HG03457 (cell line): ENCODE measurements at regions not wholly inside any gene's neighbourhood (a gene's known extent, or its start where the extent isn't known, plus 50 kb on each side); places are given as distances from the start of the nearest gene placed in this dataset.

ENCODE experiments used
- ATAC-seq: cut with Tn5 transposase; IDR thresholded peaks from one replicate; pipeline ENCODE4 v1.9.1; 2021; ENCODE audit warnings: moderate number of reproducible peaks; ENCODE audit not compliant: unreplicated experiment

DNA sequence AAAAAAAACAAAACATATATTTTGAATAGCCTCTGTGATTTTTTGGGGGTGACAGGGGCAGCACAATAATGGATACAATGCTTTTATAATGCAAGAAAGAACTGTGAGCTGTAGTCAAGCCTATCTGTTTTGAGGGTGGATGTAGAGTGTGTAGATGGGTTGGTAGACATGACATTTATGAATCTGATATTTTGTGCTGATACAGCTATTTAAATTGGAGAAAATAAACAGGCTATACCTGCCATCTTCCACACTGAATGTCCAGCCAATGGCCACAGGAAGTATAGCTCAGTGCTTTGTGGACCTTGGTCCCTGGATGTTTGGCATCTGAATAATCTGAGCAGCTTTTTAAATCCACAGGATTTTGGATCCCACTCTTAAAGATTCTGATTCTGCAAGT, 175.0 kb downstream of the NEDD1 start:
- ATAC-seq: no peak

DNA sequence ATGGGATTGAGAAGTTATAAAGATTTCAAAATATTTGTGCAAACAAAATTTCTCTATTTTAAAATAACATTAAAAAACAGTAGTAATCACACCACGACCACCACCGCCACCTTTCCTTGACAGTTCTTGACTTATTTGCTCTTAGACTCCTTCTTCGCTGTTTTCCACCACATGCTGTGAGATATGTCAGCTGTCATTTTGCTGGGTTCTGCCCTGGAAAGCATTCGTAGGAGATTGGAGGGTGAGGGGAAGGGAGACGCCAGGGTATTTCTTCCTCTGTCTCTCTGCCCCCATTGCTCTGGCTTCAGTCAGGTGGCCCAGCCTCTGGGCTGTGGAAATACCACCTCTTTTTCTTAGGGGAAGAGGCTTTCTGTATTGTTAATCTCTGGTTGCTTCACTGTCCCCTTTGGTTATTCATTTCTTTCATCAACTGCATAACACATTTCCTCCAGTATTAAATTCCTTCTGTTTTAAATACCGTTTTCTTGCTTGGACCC, 186.2 kb downstream of the NEDD1 start:
- no peak for ATAC-seq

GRCh38 chr12:97097734-97098133, 190.7 kb downstream of the NEDD1 start:
- no peak for ATAC-seq

DNA sequence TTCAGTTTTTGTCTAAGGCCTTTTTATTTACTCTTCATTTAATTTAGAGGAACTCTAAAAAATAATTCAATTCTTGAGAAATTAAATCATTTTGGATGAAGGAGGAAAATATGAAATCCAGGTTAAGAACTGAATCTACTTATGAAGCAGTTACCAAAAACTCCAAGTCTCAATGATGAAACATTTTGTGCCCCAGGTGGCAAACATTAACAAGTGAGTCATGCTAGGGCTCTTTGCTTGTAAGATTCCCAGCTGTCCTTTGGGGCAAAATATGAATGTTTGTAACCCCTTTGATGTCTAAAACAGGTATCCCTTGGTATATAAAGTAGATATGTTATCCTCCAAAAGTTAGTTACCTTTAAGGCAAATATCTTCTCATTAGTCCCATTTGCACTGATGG, 202.4 kb downstream of the NEDD1 start:
- no peak for ATAC-seq

DNA sequence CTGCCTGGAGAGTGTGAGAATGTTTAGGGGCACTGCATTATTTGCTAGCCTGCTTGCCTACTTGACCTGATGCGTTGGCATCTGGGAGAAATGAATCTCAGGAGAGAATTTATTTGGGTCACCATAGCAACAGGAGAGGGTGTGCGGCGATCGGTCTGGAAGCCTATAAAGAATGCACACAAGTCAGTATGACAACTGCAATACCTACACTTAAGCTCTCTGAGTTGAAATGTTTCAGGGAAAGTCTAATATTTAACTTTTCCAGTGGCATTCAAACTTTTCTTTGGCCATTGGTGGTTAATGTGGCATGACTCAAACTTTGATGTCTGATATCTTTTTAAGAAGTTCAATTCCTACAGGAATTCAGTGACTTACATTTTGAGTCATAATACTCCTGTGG, 205.1 kb downstream of the NEDD1 start:
- no peak for ATAC-seq

- ATAC-seq: no peak
Observed at GRCh38 chr12:97118796-97119375, 211.8 kb downstream of the NEDD1 start.

- ATAC-seq: no peak
Observed at GRCh38 chr12:97127061-97127460, 220.0 kb downstream of the NEDD1 start.

GRCh38 chr12:97131220-97131981, 224.3 kb downstream of the NEDD1 start:
- ATAC-seq: no peak

DNA sequence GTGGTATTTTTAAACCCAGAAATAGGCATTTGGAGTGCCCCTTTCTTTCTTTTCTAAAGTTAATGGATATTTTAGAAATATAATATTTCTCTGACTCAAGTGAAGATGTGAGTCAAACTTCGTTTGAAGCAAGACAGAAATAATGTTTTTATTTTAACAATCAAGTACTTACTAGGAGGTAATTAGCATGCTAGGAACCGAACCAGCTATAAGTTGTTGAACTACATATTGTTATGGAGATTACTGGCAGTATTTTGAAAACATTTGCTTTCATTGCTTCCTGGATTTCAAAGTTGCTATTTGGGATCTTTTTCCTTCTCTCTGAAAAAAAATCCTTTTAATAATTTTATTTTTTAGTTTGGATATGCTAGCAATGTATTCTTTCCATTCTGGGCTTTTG, 225.2 kb downstream of the NEDD1 start:
- no peak for ATAC-seq

GRCh38 chr12:97134495-97134894, 227.4 kb downstream of the NEDD1 start:
- no peak for ATAC-seq

DNA sequence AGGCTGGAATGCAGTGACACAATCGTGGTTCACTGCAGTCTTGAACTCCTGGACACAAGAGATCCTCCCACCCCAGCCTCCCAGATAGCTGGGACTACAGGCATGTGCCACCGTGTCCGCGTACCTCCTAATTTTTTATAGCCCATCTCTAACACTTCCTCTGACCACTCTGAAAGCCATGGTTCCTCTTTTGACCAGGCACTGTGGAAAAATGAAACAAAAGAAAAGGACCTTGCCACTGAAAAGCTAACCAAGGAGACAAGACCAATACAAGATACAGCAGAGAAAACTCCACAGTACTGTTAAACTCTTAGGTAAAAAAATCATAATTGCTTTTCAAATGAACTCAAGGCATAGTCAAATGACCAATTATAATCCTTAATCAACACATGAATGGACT, 233.3 kb downstream of the NEDD1 start:
- no peak for ATAC-seq

GRCh38 chr12:97142737-97143410, 235.8 kb downstream of the NEDD1 start:
- ATAC-seq: no peak

DNA sequence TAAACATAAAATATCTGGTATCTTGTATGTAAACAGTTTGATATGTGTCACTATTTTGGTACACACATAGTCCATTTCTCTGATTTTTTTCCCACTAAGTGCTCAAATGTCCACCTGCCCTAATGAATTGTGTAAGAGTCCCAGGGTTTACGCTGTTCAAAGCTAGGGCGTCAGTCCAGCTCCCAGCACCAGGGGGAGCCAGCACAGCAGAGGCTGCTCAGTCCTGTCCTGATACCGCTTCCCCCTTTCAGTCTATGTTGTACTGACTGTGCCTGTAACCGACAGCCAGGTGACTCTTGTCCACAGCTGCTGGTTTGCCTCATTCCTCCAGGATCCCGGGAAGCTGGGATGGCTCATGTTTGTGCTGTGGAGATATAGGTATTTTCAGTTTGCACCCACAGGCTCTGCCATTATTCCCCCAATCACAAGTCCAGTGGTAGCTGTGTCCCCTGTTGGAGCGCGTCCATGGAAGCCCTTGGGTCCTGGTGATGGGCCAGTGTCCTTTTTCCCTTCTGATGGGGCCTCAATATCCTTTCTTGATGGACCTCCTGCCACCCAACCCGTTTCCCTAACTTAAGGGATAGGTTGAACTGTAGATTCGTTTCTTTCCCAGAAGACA, 242.0 kb downstream of the NEDD1 start:
- peak; percentile 99 for ATAC-seq

DNA sequence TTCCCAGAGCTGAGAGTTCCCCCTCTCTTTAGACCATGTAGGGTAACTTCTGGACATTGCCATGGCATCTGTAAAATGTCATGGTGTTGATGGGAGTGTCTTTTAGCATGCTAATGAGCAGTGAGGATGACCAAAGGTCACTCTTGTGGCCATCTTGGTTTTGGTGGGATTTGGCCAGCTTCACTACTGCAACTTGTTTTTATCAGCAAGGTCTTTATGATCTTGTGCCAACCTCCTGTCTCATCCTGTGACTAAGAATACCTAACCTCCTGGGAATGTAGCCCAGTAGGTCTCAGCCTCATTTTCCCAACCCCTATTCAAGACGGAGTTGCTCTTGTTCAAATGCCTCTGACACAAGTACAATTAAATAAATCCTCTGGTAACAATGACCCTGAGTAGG, 244.4 kb downstream of the NEDD1 start:
- no peak for ATAC-seq

DNA sequence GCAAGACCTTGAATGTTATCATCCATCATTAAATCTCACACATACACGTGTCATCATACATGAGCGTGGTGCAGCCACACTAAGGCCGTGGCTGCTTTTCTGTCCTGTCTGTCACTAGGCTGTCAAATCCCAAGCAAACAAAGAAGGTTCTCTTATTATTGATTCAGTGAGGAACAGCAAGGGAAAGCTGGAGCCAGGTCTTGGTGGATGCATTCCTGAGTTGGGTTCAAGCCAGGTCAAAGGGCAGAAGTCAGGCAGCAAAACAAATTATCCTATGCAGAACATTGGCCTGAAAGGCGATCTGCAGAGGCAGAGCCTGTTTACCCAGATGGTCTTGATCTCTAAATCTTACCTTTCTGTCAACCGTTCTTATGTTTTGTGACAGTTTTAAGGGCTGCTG, 252.3 kb downstream of the NEDD1 start:
- no peak for ATAC-seq

DNA sequence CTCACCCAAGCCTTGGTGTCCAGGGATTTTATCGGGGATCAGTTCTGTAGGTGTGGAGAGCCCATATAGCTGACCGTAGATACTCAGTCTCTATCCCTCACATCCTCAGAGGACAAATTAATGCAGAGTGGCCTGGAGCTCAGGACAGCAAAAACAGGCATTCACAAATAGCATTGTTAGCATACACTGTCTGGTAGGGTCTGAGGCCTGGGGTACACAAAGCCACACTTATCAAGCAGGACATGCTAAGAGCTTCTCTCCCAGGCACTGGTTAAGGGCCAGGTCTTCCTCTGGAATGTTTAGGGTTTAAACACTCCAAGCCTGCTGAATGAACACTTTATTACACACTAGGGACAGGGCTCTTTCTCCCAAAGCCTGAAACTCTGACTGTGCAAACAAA, 253.2 kb downstream of the NEDD1 start:
- no peak for ATAC-seq

- no peak for ATAC-seq
Observed at GRCh38 chr12:97162173-97162572, 255.1 kb downstream of the NEDD1 start.

- no peak for ATAC-seq
Observed at GRCh38 chr12:97164936-97165335, 257.9 kb downstream of the NEDD1 start.

DNA sequence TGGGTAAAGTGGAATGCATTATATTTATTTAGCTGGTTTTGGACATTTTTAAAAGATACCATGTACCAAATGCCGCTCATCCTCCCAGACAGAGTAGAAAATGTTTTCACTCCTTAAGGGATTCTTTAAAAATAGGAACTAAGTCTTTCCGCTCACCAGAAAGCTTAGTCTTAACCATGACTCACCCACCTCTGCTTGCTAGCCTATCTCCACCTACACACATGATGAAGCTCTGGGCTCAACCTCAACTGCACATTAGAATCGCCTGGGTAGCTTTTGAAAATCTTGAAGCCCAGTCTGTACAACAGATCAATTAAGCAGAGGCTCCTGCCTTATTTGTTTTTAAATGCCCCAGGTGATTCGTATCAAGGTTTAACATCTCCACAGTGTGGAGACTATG, 260.5 kb downstream of the NEDD1 start:
- ATAC-seq: no peak

DNA sequence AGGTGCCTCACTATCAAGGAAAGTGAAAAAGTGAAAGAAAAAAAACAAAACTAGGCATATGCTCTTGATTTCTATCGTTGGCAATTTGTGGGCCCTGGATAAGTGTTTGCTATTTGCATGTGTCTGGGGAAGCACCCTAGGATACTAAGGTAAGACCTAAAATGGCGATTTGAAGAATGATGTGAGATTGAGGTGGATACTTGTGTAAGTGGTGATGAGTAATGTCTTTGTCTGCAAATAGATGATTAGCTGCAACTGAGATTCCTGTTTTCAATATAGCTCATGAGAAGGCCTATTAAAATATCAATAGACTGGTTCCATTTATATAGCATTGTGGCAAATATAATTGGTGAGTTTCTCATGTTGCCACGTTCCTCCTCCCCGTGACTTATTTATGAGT, 261.7 kb downstream of the NEDD1 start:
- no peak for ATAC-seq

DNA sequence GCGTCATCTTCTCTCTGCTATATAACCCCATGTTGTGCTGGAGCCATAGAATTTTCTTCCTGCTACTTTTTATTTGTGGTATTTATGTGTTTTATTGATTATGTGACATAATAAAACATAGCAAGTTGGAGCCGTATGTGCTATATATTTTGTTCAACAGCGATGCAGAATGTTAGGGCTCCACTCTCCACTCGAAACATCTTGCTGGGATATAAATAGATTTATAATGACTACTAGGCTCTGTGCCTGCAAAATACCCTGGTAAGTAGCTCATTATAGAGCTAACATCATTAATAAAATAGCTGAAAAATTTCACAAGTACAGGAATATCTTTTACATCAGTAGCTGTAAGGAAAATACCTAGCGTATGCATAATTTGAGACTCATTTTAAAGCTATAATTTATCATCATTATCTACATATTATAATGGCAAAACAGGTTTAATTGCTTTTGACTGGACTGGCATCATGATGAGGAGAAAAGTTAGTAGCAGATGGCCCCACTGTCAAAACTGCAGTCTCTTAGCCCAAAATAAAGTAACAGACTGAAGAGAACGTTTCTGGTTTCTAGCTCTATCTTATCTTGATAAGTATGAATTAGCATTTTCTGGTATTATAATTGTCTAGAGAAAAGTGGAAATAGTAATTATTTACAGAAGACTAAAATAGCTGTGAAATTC, 263.0 kb downstream of the NEDD1 start:
- no peak for ATAC-seq
